NT2/D1 (cell line): ENCODE measurements at regions not wholly inside any gene's neighbourhood (a gene's known extent, or its start where the extent isn't known, plus 50 kb on each side); places are given as distances from the start of the nearest gene placed in this dataset.

Source experiments
- SUZ12 ChIP-seq: IDR thresholded peaks from 2 replicates; pipeline ENCODE4 v1.6.1; 2011; ENCODE audit not compliant: insufficient read length, insufficient read depth; ENCODE audit errors: extremely low read depth
- YY1 ChIP-seq: IDR thresholded peaks from 2 replicates; pipeline ENCODE4 v1.6.1; 2011; ENCODE audit not compliant: insufficient read length, insufficient read depth
- ZNF274 ChIP-seq: IDR thresholded peaks from 2 replicates; pipeline ENCODE4 v1.6.1; 2011; ENCODE audit warnings: mild to moderate bottlenecking, low read depth, low read length

DNA sequence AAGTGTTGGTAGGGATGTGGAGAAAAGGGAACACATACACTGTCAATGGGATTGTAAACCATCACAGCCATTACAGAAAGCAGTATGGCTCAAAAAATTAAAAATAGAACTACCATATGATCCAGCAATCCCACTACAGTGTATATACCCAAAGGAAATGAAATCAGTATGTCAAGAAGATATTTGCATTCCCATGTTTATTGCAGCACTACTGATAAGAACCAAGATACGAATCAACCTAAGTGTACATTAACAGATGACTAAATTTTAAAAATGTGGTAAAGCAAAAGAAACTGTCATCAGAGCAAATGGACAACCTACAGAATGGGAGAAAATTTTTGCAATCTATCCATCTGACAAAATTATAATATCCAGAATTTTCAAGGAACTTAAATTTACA, 290.4 kb downstream of the IPMK start:
- TF ChIP-seq YY1 = no peak
- TF ChIP-seq ZNF274 = no peak
- TF ChIP-seq SUZ12 = no peak
